ENCODE measurements at regions not wholly inside any gene's neighbourhood (a gene's known extent, or its start where the extent isn't known, plus 50 kb on each side); places are given as distances from the start of the nearest gene placed in this dataset.

DNA sequence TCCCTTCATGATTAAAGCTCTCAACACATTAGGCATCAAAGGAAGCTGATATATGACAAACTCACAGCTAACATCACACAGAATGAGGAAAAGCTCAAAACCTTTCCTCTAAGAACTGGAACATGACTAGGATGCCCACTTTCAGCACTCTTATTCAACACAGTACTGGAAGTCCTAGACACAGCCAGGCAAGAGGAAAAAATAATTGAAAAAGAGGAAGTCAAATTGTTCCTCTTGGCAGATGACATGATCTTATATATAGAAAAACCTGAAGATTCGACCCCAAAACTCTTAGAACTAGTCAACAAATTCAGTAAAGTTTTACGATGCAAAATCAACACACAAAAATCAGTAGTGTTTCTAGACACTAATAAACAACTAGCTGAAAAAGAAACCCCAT is 144.3 kb upstream of the NREP start:
- H2BK15ac ChIP-seq (ENCODE audit: low read depth, low read length), result no peak overlapping the region
- no peak overlapping the region for H4K91ac ChIP-seq (ENCODE audit: insufficient read depth, low read depth, low read length)
- H3K4me3 ChIP-seq (ENCODE audit: insufficient read depth, low read depth, low read length), result no peak overlapping the region
- no peak for TF ChIP-seq CEBPB (IDR thresholded peaks at IDR 0.05; ENCODE audit: low read depth, low read length)
- no peak for TF ChIP-seq CHD1 (IDR thresholded peaks at IDR 0.05; ENCODE audit: low read depth, low read length)
- H2BK120ac ChIP-seq (ENCODE audit: low read depth, low read length), result no peak overlapping the region
- CTCF ChIA-PET, result no interaction called here
- no peaks in the 10 kb centered on the region for H3K36me3 ChIP-seq (ENCODE audit: control insufficient read depth, insufficient read depth, low read length)
- H3K9ac ChIP-seq (ENCODE audit: low read depth, low read length), result no peak overlapping the region
- H2AK5ac ChIP-seq (ENCODE audit: low read depth, low read length), result no peak overlapping the region
- BruUV-seq (replicated peaks), result no TSS peak
- H3K27ac ChIP-seq (ENCODE audit: insufficient read depth, low read length), result no peak overlapping the region
- in situ Hi-C loops (cut with MboI; ENCODE audit: low sequenced_read_pairs), result no loop called here
- dilution Hi-C loops (cut with HindIII; ENCODE audit: low sequenced_read_pairs, unreplicated experiment), result no loop called here
- no peaks in the 10 kb centered on the region for H3K79me1 ChIP-seq (ENCODE audit: low read depth in 1 of 2, low read length in 2 of 2)
- no peak overlapping the region for H4K5ac ChIP-seq (ENCODE audit: low read depth, low read length)
- H4K8ac ChIP-seq (ENCODE audit: low read depth in 2 of 2, low read length in 2 of 2), result no peak overlapping the region
- H3K4ac ChIP-seq (ENCODE audit: low read depth, low read length), result no peak overlapping the region
- H3K14ac ChIP-seq (replicated peaks; ENCODE audit: low read depth, low read length), result no peak overlapping the region
- no peaks in the 10 kb centered on the region for H3K4me1 ChIP-seq (ENCODE audit: control insufficient read depth, insufficient read depth, low read length)
- DNase-seq (no peak), ATAC-seq (ENCODE audit: low read depth) (no peak)
- no peak overlapping the region; the same call in 1 of the 2 replicates for H3K18ac ChIP-seq (ENCODE audit: low read depth, low read length)
- no peak overlapping the region for H3K23ac ChIP-seq (ENCODE audit: low read depth, low read length)
- POLR2A ChIA-PET (ENCODE audit: unreplicated experiment), result no interaction called here
- no peak overlapping the region for H2AFZ ChIP-seq (replicated peaks; ENCODE audit: low read length, poor library complexity)
- no peaks in the 10 kb centered on the region for H4K20me1 ChIP-seq (ENCODE audit: insufficient read depth, low read length)
- H3K56ac ChIP-seq (ENCODE audit: extremely low read depth, insufficient read depth, low read length), result no peak overlapping the region
- no peak overlapping the region for H3K4me2 ChIP-seq (ENCODE audit: low read depth, low read length)
- H2AK9ac ChIP-seq (replicated peaks; ENCODE audit: low read depth, low read length, poor library complexity), result no peak overlapping the region
- no CpG with 5 or more reads among the region's 2 CpGs for WGBS, 2 experiments (ENCODE audit: extremely low coverage in 2 of 2, insufficient read length in 1 of 2)
- no peak overlapping the region for H2BK20ac ChIP-seq (ENCODE audit: low read depth, low read length)
- no peaks in the 10 kb centered on the region for H3K9me1 ChIP-seq (ENCODE audit: insufficient read depth, low read length)
- no peaks in the 10 kb centered on the region for H3K27me3 ChIP-seq (ENCODE audit: control insufficient read depth, insufficient read depth, low read length)
- H2BK5ac ChIP-seq (ENCODE audit: low read depth, low read length, poor library complexity, severe bottlenecking), result no peak overlapping the region
- intact Hi-C loops (cut with micrococcal nuclease), result no loop called here
- peaks cover 5% of the 10 kb centered on the region for H3K9me3 ChIP-seq (ENCODE audit: control insufficient read depth, insufficient read depth, low read length)
